ENCODE measurements at regions not wholly inside any gene's neighbourhood (a gene's known extent, or its start where the extent isn't known, plus 50 kb on each side); places are given as distances from the start of the nearest gene placed in this dataset.

- ChIA-PET POLR2A (no interaction called here), CTCF (no interaction called here)
- no peak overlapping the region for H3K4me3 Mint-ChIP-seq
- H3K27me3 Mint-ChIP-seq, result no peaks in the 10 kb centered on the region
- TF ChIP-seq, protein P1, sequence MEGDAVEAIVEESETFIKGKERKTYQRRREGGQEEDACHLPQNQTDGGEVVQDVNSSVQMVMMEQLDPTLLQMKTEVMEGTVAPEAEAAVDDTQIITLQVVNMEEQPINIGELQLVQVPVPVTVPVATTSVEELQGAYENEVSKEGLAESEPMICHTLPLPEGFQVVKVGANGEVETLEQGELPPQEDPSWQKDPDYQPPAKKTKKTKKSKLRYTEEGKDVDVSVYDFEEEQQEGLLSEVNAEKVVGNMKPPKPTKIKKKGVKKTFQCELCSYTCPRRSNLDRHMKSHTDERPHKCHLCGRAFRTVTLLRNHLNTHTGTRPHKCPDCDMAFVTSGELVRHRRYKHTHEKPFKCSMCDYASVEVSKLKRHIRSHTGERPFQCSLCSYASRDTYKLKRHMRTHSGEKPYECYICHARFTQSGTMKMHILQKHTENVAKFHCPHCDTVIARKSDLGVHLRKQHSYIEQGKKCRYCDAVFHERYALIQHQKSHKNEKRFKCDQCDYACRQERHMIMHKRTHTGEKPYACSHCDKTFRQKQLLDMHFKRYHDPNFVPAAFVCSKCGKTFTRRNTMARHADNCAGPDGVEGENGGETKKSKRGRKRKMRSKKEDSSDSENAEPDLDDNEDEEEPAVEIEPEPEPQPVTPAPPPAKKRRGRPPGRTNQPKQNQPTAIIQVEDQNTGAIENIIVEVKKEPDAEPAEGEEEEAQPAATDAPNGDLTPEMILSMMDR (IDR thresholded peaks at IDR 0.05), result no peak
- H3K27ac Mint-ChIP-seq, result no peak overlapping the region
- no peaks in the 10 kb centered on the region for H3K36me3 Mint-ChIP-seq (ENCODE audit: low read depth)
- ATAC-seq (ENCODE audit: low read depth) (no peak), DNase-seq (no peak)
- H3K9me3 Mint-ChIP-seq, result no peaks in the 10 kb centered on the region
- H3K4me1 Mint-ChIP-seq, result no peaks in the 10 kb centered on the region
- intact Hi-C loops (cut with micrococcal nuclease), result no loop called here
These were observed 122.8 kb upstream of the SOX1 start for GRCh38 chr13:111944171-111944583.

DNA sequence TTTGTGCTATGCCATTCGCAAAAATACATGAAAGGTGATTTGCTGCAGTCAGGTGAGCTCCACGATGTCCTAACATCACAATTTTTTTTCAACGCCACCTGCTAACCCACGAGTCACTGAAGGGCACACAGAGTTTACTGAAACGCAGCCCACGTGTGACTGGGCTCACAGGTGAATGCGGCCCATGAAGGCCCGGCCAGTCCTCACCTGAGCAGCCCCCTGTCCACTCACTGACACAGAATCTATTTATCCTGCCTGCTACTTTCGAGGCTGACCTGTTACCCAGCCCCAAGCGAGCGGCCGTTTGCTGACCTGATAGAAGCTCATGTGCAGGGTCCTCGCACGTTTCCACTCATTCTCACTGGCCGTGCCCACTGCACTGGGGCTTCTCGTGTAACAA is 121.9 kb upstream of the SOX1 start:
- ATAC-seq (ENCODE audit: low read depth), result no peak
- no peak overlapping the region for H3K4me3 Mint-ChIP-seq
- no peak for DNase-seq

GRCh38 chr13:111946214-111946613 is 120.7 kb upstream of the SOX1 start:
- H3K36me3 Mint-ChIP-seq (ENCODE audit: low read depth), result no peaks in the 10 kb centered on the region
- POLR2A ChIA-PET, result no interaction called here
- peaks cover 7% of the 10 kb centered on the region for H3K9me3 Mint-ChIP-seq
- H3K4me3 Mint-ChIP-seq, result no peak overlapping the region
- ATAC-seq (ENCODE audit: low read depth) (no peak), DNase-seq (no peak)
- H3K27me3 Mint-ChIP-seq, result no peaks in the 10 kb centered on the region
- CTCF ChIA-PET, result no interaction called here
- H3K27ac Mint-ChIP-seq, result no peak overlapping the region
- TF ChIP-seq, protein P1 (IDR thresholded peaks at IDR 0.05), result no peak
- H3K4me1 Mint-ChIP-seq, result no peaks in the 10 kb centered on the region
- intact Hi-C loops (cut with micrococcal nuclease), result no loop called here

More for the DNA sequence above, 121.9 kb upstream of the SOX1 start:
- intact Hi-C loops (cut with micrococcal nuclease), result no loop called here
- TF ChIP-seq, protein P1 (IDR thresholded peaks at IDR 0.05), result no peak
- CTCF ChIA-PET, result no interaction called here
- no peaks in the 10 kb centered on the region for H3K27me3 Mint-ChIP-seq
- POLR2A ChIA-PET, result no interaction called here
- H3K9me3 Mint-ChIP-seq, result peaks cover 2% of the 10 kb centered on the region
- no peaks in the 10 kb centered on the region for H3K4me1 Mint-ChIP-seq
- no peaks in the 10 kb centered on the region for H3K36me3 Mint-ChIP-seq (ENCODE audit: low read depth)
- no peak overlapping the region for H3K27ac Mint-ChIP-seq

DNA sequence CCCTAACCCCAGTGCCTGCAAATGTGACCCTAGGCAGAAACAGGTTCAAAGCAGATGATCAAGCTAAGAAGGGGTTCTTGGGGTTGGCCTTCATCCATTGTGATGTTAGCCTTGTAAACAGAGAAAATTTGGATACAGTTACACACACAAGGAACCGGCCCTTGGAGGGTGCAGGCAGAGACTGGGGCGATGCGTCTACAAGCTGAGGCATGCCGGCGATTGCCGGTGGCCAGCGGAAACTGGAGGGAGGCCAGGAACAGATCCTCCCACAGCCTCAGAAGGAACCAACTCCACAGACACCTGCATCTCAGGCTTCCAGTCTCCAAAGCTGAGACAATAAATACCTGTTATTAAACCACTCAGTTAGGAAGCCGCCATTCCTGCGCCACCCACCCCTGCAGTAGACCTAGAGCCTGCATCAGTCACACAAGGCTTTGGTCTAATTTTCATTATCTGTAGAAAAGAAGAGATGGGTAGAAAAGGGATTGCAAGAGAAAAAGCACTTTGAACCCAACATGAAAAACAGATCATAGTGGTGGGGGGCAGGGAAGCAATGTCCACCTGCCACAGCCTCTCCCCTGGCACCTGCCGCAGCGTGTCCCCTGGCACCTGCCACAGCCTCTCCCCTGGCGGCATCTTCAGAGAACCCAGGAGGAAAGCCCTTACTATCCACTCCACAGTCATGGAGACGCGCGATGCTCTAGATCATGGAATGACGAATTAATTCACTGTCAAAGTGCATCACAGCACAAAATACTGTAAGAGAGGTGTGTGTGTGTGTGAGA is 119.7 kb upstream of the SOX1 start:
- no peak overlapping the region for H3K4me3 Mint-ChIP-seq
- intact Hi-C loops (cut with micrococcal nuclease), result no loop called here
- DNase-seq, result no peak
- H3K4me1 Mint-ChIP-seq, result no peaks in the 10 kb centered on the region
- no peaks in the 10 kb centered on the region for H3K27me3 Mint-ChIP-seq
- no peaks in the 10 kb centered on the region for H3K36me3 Mint-ChIP-seq (ENCODE audit: low read depth)
- no peak for ATAC-seq (ENCODE audit: low read depth)
- TF ChIP-seq, protein P1 (IDR thresholded peaks at IDR 0.05), result no peak
- peaks cover 7% of the 10 kb centered on the region for H3K9me3 Mint-ChIP-seq
- CTCF ChIA-PET, result no interaction called here
- POLR2A ChIA-PET, result no interaction called here
- H3K27ac Mint-ChIP-seq, result no peak overlapping the region

DNA sequence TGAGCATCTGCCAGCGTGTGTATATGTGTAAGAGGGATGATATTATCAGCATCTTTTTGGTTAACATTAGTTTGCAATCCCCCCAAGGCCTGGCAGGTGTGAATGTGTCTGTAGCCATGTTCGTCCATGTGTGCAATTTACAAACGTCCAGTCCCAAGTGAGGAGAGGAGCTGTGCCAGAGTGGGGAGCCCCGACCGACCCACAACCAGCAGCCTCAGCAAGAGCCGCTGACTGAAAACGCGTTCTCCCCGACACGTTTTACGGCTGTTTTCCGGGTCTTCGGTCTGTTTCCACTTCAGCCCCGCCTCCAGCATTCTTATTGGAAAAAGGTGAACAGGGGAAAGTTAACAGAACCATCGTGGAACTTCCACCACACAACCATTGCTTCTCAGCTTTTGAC is 119.1 kb upstream of the SOX1 start:
- TF ChIP-seq, protein P1 (IDR thresholded peaks at IDR 0.05), result no peak
- intact Hi-C loops (cut with micrococcal nuclease), result no loop called here
- ChIA-PET CTCF (no interaction called here), POLR2A (no interaction called here)
- no peak for ATAC-seq (ENCODE audit: low read depth)
- Mint-ChIP-seq H3K9me3 (peaks cover 7% of the 10 kb centered on the region), H3K4me3 (no peak overlapping the region), H3K4me1 (no peaks in the 10 kb centered on the region), H3K27me3 (no peaks in the 10 kb centered on the region), H3K36me3 (ENCODE audit: low read depth) (no peaks in the 10 kb centered on the region), H3K27ac (no peak overlapping the region)
- DNase-seq, result no peak
